ENCODE measurements at regions not wholly inside any gene's neighbourhood (a gene's known extent, or its start where the extent isn't known, plus 50 kb on each side); places are given as distances from the start of the nearest gene placed in this dataset.

DNA sequence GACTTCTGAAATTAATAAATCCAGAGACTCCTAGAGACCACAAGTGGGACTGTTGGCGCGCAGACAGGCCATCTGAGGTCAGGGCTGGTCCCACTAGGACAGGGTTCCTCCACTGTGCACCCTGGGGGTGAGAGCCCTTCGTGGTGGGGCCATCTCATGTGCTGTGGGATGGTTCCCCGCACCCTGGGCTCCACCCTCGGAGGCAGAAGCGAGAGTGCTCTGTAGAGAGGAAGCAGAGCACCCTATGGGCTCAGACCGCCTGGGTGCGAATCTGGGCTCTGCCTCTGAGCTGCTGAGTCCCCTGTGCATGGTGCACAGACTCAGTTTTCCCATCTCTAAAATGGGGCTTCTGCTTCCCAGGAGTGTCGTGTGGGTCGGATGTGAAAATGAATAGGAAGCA is 227.3 kb downstream of the NPHP4 start:
- ChIA-PET CTCF (no interaction called here), POLR2A (no interaction called here), RAD21 (ENCODE audit: low non-redundant PET in 1 of 2, low total read pairs in 2 of 2, uncharacterized antibody in 2 of 2, unreplicated experiment in 2 of 2) (no interaction called here)
- no peaks in the 10 kb centered on the region for H3K9me2 ChIP-seq (ENCODE audit: insufficient read depth)
- peaks cover 0 to 15% of the 10 kb centered on the region in 2 experiments; a peak in 2 of 4 replicates for H3K9me3 ChIP-seq (ENCODE audit: control insufficient read depth in 1 of 2, insufficient read depth in 1 of 2, low read depth in 1 of 2, low read length in 2 of 2)
- no peak overlapping the region for H2AFZ ChIP-seq (ENCODE audit: low read depth, low read length, poor library complexity, severe bottlenecking)
- no peak overlapping the region for H3K27ac ChIP-seq (ENCODE audit: low read depth, low read length)
- TF ChIP-seq CEBPB (IDR thresholded peaks at IDR 0.05; ENCODE audit: low read depth): no peak
- no peak for TF ChIP-seq TCF7L2 (IDR thresholded peaks at IDR 0.05; ENCODE audit: borderline replicate concordance, extremely low read depth, insufficient read depth, insufficient read length)
- no peak for TF ChIP-seq SRF (IDR thresholded peaks at IDR 0.05; ENCODE audit: low read depth)
- TF ChIP-seq EZH2 (IDR thresholded peaks at IDR 0.05): no peak
- TF ChIP-seq SP1 (IDR thresholded peaks at IDR 0.05; ENCODE audit: low read depth): no peak
- TF ChIP-seq, protein P1, sequence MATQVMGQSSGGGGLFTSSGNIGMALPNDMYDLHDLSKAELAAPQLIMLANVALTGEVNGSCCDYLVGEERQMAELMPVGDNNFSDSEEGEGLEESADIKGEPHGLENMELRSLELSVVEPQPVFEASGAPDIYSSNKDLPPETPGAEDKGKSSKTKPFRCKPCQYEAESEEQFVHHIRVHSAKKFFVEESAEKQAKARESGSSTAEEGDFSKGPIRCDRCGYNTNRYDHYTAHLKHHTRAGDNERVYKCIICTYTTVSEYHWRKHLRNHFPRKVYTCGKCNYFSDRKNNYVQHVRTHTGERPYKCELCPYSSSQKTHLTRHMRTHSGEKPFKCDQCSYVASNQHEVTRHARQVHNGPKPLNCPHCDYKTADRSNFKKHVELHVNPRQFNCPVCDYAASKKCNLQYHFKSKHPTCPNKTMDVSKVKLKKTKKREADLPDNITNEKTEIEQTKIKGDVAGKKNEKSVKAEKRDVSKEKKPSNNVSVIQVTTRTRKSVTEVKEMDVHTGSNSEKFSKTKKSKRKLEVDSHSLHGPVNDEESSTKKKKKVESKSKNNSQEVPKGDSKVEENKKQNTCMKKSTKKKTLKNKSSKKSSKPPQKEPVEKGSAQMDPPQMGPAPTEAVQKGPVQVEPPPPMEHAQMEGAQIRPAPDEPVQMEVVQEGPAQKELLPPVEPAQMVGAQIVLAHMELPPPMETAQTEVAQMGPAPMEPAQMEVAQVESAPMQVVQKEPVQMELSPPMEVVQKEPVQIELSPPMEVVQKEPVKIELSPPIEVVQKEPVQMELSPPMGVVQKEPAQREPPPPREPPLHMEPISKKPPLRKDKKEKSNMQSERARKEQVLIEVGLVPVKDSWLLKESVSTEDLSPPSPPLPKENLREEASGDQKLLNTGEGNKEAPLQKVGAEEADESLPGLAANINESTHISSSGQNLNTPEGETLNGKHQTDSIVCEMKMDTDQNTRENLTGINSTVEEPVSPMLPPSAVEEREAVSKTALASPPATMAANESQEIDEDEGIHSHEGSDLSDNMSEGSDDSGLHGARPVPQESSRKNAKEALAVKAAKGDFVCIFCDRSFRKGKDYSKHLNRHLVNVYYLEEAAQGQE (IDR thresholded peaks at IDR 0.05; ENCODE audit: low read depth): no peak
- H4K20me1 ChIP-seq (ENCODE audit: insufficient read depth): no peaks in the 10 kb centered on the region
- no peaks in the 10 kb centered on the region for H3K36me3 ChIP-seq (ENCODE audit: control insufficient read depth in 1 of 2, insufficient read depth in 2 of 2, low read length in 2 of 2)
- no peak for DNase-seq (ENCODE audit: low read depth, low spot score)
- H3K79me2 ChIP-seq (ENCODE audit: insufficient read depth, low read length): no peaks in the 10 kb centered on the region
- no peak overlapping the region for H3K9ac ChIP-seq (ENCODE audit: low read length)
- H3K4me1 ChIP-seq (ENCODE audit: control insufficient read depth in 1 of 2, insufficient read depth in 2 of 2, low read length in 2 of 2): no peaks in the 10 kb centered on the region
- H3K4me3 ChIP-seq (replicated peaks in 1 of 2; ENCODE audit: low read depth in 1 of 2, low read length in 2 of 2): no peak overlapping the region
- intact Hi-C loops (cut with micrococcal nuclease): no loop called here
- ATAC-seq: no peak
- H3K27me3 ChIP-seq (ENCODE audit: insufficient read depth, low read length): peaks cover 9% of the 10 kb centered on the region; the same call in 1 of the 2 replicates
- H3K4me2 ChIP-seq (ENCODE audit: low read length): no peak overlapping the region
- BruUV-seq (replicated peaks): no TSS peak

DNA sequence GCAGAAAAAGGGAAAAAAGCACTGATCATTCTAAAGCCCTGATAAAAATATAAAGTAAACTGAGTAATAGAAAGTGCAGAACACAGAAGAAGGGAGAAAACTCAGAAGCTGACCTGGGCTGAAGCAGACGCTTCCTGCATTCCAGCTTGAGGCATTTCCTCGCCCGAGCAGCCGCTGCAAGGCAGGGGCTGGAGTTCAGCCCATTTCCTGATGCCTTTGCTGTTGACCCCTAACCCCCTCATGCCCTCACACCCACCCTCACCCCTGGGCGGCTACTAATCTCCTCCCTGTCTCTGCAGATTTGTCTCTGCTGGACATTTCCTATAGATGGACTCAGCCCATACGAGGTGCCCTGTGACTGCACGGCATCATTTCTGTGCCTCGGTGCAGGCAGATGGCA is 227.8 kb downstream of the NPHP4 start:
- ATAC-seq (no peak), DNase-seq (ENCODE audit: low read depth, low spot score) (no peak)
- no peak overlapping the region for H3K4me2 ChIP-seq (ENCODE audit: low read length)
- H3K9ac ChIP-seq (ENCODE audit: low read length): no peak overlapping the region
- no TSS peak for BruUV-seq (replicated peaks)
- TF ChIP-seq JUND (IDR thresholded peaks at IDR 0.05): no peak
- TF ChIP-seq EZH2phosphoT487 (IDR thresholded peaks at IDR 0.05; ENCODE audit: borderline replicate concordance): no peak
- TF ChIP-seq FOSL1 (IDR thresholded peaks at IDR 0.05; ENCODE audit: low read depth): no peak
- TF ChIP-seq, protein P2, sequence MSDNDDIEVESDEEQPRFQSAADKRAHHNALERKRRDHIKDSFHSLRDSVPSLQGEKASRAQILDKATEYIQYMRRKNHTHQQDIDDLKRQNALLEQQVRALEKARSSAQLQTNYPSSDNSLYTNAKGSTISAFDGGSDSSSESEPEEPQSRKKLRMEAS (IDR thresholded peaks at IDR 0.05): no peak
- no peak for TF ChIP-seq ZFX (IDR thresholded peaks at IDR 0.05)
- no peak for TF ChIP-seq EZH2 (IDR thresholded peaks at IDR 0.05)
- TF ChIP-seq CEBPB (IDR thresholded peaks at IDR 0.05; ENCODE audit: low read depth): no peak
- H3K27me3 ChIP-seq (ENCODE audit: insufficient read depth, low read length): peaks cover 6% of the 10 kb centered on the region; the same call in 1 of the 2 replicates
- POLR2A ChIA-PET: no interaction called here
- H3K9me3 ChIP-seq (ENCODE audit: control insufficient read depth in 1 of 2, insufficient read depth in 1 of 2, low read depth in 1 of 2, low read length in 2 of 2): peaks cover 0 to 15% of the 10 kb centered on the region in 2 experiments; a peak in 2 of 4 replicates
- no peak overlapping the region for H3K27ac ChIP-seq (ENCODE audit: low read depth, low read length)
- CTCF ChIA-PET: no interaction called here
- RAD21 ChIA-PET (ENCODE audit: low non-redundant PET in 1 of 2, low total read pairs in 2 of 2, uncharacterized antibody in 2 of 2, unreplicated experiment in 2 of 2): no interaction called here
- no peaks in the 10 kb centered on the region for H3K4me1 ChIP-seq (ENCODE audit: control insufficient read depth in 1 of 2, insufficient read depth in 2 of 2, low read length in 2 of 2)
- no peaks in the 10 kb centered on the region for H3K36me3 ChIP-seq (ENCODE audit: control insufficient read depth in 1 of 2, insufficient read depth in 2 of 2, low read length in 2 of 2)
- H3K9me2 ChIP-seq (ENCODE audit: insufficient read depth): no peaks in the 10 kb centered on the region
- no peaks in the 10 kb centered on the region for H3K79me2 ChIP-seq (ENCODE audit: insufficient read depth, low read length)
- no peak overlapping the region for H2AFZ ChIP-seq (ENCODE audit: low read depth, low read length, poor library complexity, severe bottlenecking)
- intact Hi-C loops (cut with micrococcal nuclease): no loop called here
- no peak overlapping the region for H3K4me3 ChIP-seq (replicated peaks in 1 of 2; ENCODE audit: low read depth in 1 of 2, low read length in 2 of 2)
- no peaks in the 10 kb centered on the region for H4K20me1 ChIP-seq (ENCODE audit: insufficient read depth)

Data from HCT116 (cell line).